ENCODE measurements at regions not wholly inside any gene's neighbourhood (a gene's known extent, or its start where the extent isn't known, plus 50 kb on each side); places are given as distances from the start of the nearest gene placed in this dataset.
A peak's percentile ranks its signal among the peaks of the same experiment; 100 is the strongest.

DNA sequence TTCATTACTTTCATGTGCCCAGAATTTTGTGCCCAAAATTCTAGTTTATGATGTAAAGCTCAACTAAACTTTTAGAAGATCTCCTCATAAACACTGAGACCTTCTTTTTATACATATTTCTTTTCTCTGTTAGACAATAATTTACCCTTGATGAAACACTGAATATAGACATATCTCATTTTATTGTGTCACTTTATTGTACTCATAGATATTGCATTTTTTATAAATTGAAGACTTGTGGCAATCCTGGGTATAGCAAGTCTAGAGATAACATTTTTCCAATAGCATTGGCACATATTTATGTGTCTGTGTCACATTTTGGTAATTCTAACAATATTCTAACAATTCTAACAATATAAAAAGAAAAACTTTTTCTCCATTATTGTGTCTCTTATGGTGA, 74.9 kb upstream of the POU3F2 start:
- TF ChIP-seq, protein P1, sequence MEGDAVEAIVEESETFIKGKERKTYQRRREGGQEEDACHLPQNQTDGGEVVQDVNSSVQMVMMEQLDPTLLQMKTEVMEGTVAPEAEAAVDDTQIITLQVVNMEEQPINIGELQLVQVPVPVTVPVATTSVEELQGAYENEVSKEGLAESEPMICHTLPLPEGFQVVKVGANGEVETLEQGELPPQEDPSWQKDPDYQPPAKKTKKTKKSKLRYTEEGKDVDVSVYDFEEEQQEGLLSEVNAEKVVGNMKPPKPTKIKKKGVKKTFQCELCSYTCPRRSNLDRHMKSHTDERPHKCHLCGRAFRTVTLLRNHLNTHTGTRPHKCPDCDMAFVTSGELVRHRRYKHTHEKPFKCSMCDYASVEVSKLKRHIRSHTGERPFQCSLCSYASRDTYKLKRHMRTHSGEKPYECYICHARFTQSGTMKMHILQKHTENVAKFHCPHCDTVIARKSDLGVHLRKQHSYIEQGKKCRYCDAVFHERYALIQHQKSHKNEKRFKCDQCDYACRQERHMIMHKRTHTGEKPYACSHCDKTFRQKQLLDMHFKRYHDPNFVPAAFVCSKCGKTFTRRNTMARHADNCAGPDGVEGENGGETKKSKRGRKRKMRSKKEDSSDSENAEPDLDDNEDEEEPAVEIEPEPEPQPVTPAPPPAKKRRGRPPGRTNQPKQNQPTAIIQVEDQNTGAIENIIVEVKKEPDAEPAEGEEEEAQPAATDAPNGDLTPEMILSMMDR (IDR thresholded peaks at IDR 0.05) = peak in 2 of 6 experiments; percentile 5 to 9
- TF ChIP-seq POLR2A (IDR thresholded peaks at IDR 0.05) = no peak
